GM19463 (cell line): ENCODE measurements at regions not wholly inside any gene's neighbourhood (a gene's known extent, or its start where the extent isn't known, plus 50 kb on each side); places are given as distances from the start of the nearest gene placed in this dataset.

Source experiments
- ATAC-seq: cut with Tn5 transposase; IDR thresholded peaks from one replicate; pipeline ENCODE4 v1.9.1; 2021; ENCODE audit warnings: mild to moderate bottlenecking, moderate library complexity; ENCODE audit not compliant: unreplicated experiment

DNA sequence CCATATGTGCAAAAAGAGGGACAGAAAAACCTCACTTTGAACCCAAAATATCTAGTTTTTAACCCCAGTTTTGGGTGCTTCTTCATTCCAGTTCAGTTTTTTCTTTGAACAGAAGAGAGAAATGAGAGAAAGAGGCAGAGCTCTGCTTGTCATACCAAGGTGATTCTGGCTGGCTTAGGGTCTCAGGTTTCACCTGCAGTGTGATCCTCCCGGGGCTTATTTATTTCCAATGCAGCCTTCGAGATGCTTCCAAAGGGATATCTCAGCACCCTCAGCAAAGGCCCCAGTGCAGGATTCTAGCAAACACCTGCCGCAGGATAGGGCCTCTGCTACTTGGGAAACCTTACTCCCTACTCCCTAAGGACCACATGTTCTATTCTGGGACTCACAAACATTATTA lies 131.3 kb downstream of the WDR11 start:
- no peak for ATAC-seq

DNA sequence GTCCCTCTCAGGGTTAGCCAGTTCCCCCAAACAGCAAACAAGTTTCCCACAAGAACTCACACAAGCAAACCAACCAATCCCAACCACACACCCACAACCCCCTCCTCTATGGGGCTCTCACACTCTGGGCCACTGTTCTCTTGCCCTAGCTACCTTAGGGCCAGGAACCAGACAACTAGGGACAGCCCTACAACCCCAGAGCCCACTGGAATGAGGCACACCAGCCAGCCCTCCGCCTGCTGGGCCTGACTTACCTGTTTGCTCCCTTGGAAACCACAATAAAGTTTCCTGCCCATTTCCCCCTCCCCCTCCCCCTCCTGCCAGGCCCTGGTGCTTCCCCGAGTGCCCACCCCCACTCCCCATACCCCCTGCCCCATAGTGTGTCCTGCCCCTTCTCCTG lies 132.6 kb downstream of the WDR11 start:
- no peak for ATAC-seq

DNA sequence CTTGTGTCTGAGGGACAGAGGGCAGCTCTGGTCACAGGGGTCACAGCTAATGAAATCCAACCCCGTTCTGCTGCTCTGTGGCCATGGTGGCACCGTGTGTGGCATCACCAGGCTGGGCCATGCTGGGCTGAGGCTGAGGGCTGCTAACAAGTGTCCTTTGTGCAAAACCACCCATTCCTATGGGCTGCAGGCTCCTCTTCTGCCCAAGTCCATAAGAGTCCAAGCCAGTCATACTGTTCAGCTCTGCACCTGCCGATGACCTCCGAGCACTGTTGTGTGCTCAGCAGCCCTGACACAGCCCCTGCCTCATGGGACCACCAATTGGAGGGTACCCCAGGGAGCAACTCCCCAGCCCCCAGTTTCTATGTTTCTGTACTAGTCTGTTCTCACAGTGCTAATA lies 133.1 kb downstream of the WDR11 start:
- no peak for ATAC-seq

DNA sequence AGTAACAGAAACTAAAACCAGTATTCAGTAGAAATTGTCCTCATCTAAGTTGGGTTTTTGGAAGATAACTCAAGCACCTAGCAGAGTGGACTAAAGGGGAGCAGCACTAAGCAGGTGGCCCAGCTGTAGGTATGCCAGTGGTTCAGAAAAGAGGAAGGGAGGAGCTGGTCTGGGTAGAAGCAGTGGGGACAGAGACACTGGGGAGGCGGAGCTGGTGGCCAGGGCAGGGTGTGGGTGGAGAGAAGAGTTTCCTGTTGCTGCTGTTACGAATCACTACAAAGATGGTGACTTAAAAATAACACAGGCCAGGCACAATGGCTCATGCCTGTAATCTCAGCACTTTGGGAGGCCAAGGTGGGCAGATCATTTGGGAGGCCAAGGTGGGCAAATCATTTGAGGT lies 136.2 kb downstream of the WDR11 start:
- no peak for ATAC-seq

DNA sequence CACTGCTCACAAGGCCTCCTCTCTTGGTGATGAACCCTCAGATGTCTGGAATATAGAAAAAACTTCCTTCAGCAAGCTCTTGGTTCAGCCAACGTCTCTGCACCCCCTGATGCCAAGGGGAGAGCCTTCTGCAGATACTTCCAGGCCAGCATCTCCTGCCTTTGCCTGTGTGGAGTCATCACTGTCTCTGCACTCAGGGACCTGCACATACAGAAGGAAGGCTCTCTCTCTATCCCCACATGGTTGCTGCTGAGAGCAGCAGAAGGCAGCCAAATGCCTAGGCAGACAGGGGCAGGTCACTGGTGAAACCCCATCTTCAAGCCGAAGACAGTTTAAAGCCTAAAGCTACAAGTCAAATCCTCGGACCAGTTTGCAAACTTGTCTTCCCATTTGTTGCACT lies 137.6 kb downstream of the WDR11 start:
- no peak for ATAC-seq

DNA sequence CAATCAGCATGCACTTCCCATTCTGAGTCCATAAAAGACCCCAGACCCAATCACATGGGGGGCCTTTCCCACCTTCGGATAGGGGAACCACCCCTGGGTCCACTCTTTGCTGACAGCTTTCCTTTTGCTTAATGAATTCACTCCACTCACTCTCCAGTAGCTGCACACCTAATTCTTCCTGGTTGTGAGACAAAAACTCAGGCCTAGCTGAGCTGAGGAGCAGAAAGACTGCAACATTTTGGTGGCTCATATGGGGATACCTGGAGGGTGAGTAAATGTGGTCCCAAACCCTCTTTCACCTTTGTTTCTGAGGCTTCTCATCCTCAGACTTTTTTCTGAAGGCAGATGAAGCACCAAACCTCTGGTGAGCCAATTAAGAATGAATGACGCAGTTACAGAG lies 138.1 kb downstream of the WDR11 start:
- no peak for ATAC-seq

GRCh38 chr10:120989996-120990598 lies 138.9 kb downstream of the WDR11 start:
- ATAC-seq: no peak

GRCh38 chr10:120990831-120991230 lies 139.7 kb downstream of the WDR11 start:
- ATAC-seq: no peak

GRCh38 chr10:120993089-120993488 lies 141.9 kb downstream of the WDR11 start:
- no peak for ATAC-seq

GRCh38 chr10:120995768-120996167 lies 144.6 kb downstream of the WDR11 start:
- ATAC-seq: no peak

DNA sequence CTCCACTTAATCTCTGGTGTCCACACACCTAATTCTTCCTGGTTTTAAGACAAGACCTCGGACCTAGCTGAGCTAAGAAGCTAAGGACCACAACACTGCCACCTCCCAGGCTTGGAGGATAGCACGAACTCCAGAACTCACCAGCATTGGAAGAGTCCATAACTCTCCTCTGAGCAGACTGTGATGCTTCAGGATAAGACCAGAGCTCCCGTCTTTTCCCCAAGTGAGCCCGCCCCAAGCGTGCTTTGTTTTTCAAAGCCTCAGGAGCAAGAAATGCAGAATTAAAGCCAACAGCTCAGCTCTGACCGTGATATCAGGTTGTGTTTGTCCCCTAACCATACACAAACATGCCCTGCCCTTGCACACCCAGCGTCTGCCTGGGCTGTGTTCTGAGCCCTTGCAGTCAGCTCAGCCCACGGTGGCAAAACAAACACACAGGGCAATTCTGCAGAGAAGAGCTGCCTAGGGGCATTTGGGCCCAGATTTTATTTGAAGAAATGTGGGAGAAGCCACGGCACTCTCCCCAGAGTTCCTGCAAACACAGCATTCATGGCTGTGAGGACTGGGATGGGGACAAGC lies 145.4 kb downstream of the WDR11 start:
- no peak for ATAC-seq

GRCh38 chr10:120997313-120997712 lies 146.2 kb downstream of the WDR11 start:
- no peak for ATAC-seq

DNA sequence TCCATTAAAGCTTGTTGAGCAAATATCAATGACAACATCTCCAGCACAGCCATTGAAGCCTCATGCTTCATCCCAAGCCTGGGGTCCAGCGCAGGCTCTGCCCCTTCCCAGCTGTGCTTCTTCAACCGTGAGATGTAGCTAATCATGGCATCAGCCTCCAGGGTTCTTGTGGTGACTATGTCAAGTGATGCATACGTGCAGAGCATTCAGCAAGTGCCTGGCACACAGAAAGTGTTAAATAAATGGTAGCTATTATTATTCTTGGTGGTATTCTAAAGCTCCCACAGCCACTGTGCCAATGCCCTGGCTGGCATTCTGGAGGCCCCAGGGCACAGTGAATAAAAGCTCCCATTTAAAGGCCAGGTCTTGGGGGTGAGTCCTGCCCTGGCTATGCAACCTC lies 146.6 kb downstream of the WDR11 start:
- ATAC-seq: no peak

GRCh38 chr10:120998251-120998650 lies 147.1 kb downstream of the WDR11 start:
- no peak for ATAC-seq

DNA sequence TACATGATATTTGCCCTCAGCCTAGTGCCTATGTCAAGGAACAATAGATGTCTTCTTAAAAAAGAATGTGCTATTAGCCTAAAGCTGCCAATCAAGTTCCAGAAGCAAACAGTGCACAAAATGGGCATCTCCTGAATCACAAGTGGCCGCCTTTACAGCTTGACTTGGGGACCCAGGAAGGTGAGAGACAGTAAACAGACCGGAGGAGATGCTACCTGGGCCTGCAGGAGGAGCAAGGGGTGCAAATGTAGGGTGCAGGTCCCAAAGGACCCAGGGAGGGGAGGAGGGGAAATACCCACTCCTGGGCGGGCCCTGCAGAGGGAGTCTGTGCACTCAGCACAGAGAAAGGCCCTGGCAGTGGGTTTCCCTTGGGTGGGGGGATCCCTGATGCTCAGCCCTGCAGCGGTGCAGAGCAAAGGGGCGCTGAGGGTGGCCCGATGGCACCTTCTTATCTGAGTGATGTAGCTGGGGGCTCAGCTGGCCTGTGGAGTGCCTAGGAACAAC lies 147.7 kb downstream of the WDR11 start:
- no peak for ATAC-seq

DNA sequence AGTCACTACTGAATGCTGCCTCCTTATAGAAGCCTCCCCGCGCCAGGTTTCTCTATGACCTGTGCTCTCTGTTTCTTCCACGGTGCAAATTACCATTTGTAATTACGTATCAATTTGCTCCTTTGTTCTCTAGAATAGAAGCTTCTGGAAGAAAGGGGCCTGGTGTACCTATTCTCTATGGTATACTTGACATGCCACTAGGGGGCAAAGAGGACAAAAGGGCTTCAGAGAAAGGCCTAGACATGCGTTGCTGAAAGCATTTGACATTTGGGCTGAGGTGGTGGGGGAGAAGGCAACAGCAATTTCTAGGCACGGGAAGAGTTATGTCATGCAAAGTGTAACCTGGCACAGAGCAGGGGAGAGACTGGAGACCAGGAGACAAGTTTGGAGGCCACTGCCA lies 148.7 kb downstream of the WDR11 start:
- no peak for ATAC-seq

DNA sequence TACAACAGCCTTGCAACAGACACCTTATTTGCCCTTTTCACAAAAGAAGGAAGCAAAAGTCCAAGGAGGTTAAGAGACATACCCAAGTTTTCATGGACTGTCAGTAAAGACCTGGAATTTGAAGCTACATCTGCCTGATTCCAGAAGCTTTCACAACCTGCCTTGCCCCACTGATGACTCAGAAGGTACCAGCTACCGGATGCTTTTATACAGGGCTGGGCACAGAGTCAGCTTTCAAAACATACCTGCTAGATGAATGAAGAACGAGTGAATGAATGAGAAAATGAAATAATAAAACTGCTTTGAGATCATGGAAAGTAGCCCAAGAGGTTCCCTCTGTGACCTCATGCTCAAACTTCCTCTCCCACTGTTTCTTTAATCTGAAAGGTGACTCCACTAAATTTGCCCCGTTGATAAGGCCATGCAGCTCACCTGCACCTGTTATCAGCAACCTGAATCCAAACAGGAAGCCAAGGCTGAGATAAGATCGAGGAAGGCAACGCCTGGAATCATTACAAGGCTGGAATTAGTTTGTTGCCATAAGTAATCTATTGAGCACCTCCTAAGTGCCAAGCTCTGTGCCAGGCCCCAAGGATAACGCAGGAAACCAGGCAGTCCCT lies 151.5 kb downstream of the WDR11 start:
- ATAC-seq: no peak

DNA sequence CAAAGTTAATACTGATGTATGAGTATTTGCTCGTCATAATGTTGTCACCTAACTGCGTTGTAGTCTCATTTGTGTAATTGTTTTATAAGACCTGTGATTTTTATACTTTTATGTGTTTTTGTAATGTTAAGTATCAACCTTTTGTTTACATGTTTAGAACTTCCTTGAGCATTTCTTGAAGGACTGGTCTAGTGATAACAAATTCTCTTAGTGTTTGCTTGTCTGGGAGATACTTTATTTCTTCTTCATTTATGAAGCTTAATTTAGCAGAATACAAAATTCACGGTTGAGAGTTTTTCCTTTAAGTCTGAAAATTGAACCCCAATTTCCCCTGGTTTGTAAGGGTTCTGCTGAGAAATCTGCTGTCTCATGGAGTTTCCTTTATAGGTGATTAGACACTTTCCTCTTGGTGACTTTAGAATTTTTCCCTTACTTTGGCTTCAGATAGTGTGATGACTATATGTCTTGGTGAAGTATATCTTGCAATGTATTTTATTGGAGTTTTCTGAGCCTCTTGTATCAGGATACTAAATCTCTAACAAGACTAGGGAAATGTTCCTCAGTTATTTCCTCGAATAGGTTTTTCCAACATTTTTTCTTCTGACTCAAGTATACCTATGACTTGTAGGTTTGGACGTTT lies 154.9 kb downstream of the WDR11 start:
- ATAC-seq: no peak

- ATAC-seq: no peak
Observed at GRCh38 chr10:121007264-121007663, 156.1 kb downstream of the WDR11 start.

DNA sequence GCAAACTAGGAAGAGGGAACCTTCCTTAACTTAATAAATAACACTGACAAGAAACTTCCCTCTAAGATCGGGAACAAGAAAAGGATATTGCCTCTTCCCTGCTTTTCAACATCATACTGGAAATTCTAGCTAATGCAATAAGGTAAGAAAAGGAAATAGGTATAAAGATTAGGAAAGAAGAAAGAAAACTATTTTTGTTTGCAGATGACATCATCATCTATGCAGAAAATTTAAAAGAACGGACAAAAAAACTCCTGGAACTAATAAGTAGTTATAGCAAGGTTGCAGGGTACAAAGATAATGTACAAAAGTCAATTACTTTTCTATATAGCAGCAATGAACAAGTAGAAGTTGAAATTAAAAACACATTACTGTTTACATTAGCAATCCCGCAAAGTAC lies 164.8 kb downstream of the WDR11 start:
- no peak for ATAC-seq

- ATAC-seq: no peak
Observed at GRCh38 chr10:121024905-121025584, 173.9 kb downstream of the WDR11 start.

DNA sequence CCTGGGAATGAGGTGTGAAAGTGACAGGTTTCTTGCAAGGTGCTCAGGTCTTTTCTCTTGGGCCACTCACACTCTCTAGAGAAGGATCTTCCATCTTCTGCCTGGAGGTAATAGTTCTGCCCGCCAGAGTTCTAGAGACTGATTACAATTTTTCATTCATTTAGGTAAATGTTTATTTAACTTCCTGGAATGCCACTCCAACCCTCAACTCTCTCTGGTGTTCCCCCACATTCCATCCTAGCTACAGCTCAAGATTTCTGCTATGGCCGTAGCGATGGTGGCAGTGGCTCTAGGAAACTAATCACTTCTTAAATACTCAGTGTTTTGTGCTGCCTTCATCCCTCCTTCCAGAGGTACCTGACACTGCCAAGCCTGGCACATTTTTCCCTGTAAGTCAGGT lies 174.6 kb downstream of the WDR11 start:
- no peak for ATAC-seq
